ENCODE measurements at regions not wholly inside any gene's neighbourhood (a gene's known extent, or its start where the extent isn't known, plus 50 kb on each side); places are given as distances from the start of the nearest gene placed in this dataset.
A peak's percentile ranks its signal among the peaks of the same experiment; 100 is the strongest.

GRCh38 chr17:47066841-47067682, 88.0 kb upstream of the RPRML start (continued):
- TF ChIP-seq PBX3 (IDR thresholded peaks at IDR 0.05) (peak; percentile 82), FOSL2 (IDR thresholded peaks at IDR 0.05; ENCODE audit: borderline replicate concordance, low read depth) (peak; percentile 52; the same call in 1 of the 2 replicates), EP300 (IDR thresholded peaks at IDR 0.05; ENCODE audit: borderline replicate concordance in 1 of 2, low read depth in 1 of 2, low read length in 1 of 2) (peak; percentile 73 to 84; a peak in 2 of 4 replicates), SIN3A (IDR thresholded peaks at IDR 0.05; ENCODE audit: borderline replicate concordance, low read depth, low read length) (peak; percentile 98), EZH2phosphoT487 (IDR thresholded peaks at IDR 0.05; ENCODE audit: borderline replicate concordance, low read depth) (no peak), FOXM1 (IDR thresholded peaks at IDR 0.05; ENCODE audit: low read depth) (peak; percentile 65; the same call in 1 of the 2 replicates), RCOR1 (IDR thresholded peaks at IDR 0.05; ENCODE audit: low read length) (peak; percentile 82), CTCF (IDR thresholded peaks at IDR 0.05) (peak; percentile 36), FOXJ3 (CRISPR knock-in tag; IDR thresholded peaks at IDR 0.05) (peak; percentile 59), MEF2A (IDR thresholded peaks at IDR 0.05; ENCODE audit: borderline replicate concordance, low read depth) (no peak)

GRCh38 chr17:47066095-47066494, 87.0 kb upstream of the RPRML start:
- WGBS (ENCODE audit: low lambda C conversion rate): 92% methylated on average over 6 of the region's 6 CpGs
- Histone ChIP-seq H3K9ac (no peak overlapping the region), H3K9me2 (no peaks in the 10 kb centered on the region; the same call in 1 of the 2 replicates), H3K4me3 (ENCODE audit: low read depth in 2 of 2, low read length in 1 of 2) (peak overlapping the region in 1 of 2 experiments; percentile 94; a peak in 1 of 4 replicates), H3K4me2 (0 out of 2 replicates have a peak overlapping the region, but pooled peaks have one; percentile 83), H2AFZ (ENCODE audit: low read depth) (no peak overlapping the region), H3K36me3 (replicated peaks in 1 of 2; ENCODE audit: control insufficient read depth in 1 of 2, insufficient read depth in 2 of 2, low read length in 1 of 2) (peaks cover 2 to 32% of the 10 kb centered on the region in 2 experiments), H4K20me1 (ENCODE audit: insufficient read depth) (no peaks in the 10 kb centered on the region), H3K79me2 (ENCODE audit: insufficient read depth) (peaks cover 44% of the 10 kb centered on the region), H3F3A (replicated peaks; ENCODE audit: insufficient read depth) (peaks cover 27% of the 10 kb centered on the region), H3K9me3 (peaks cover 10% of the 10 kb centered on the region; the same call in 1 of the 2 replicates), H3K27me3 (ENCODE audit: insufficient read depth) (no peaks in the 10 kb centered on the region), H3K4me1 (ENCODE audit: control insufficient read depth in 1 of 2, insufficient read depth in 2 of 2, low read depth in 1 of 2, low read length in 1 of 2) (peaks cover 7% of the 10 kb centered on the region in 2 experiments; a peak in 3 of 4 replicates), H3K27ac (ENCODE audit: low read depth in 2 of 2, low read length in 1 of 2) (no peak overlapping the region)
- DNase-seq: no peak
- ChIA-PET POLR2A (no interaction called here), CTCF (no interaction called here)
- TF ChIP-seq POLR2AphosphoS5 (IDR thresholded peaks at IDR 0.05; ENCODE audit: low read depth, low read length) (0 out of 2 replicates have a peak, but pooled peaks have one; percentile 31), USF2 (IDR thresholded peaks at IDR 0.05; ENCODE audit: borderline replicate concordance, low read depth, low read length) (no peak), REST (IDR thresholded peaks at IDR 0.05; ENCODE audit: low read depth, low read length) (no peak)

Data from SK-N-SH (cell line).